ENCODE measurements at regions not wholly inside any gene's neighbourhood (a gene's known extent, or its start where the extent isn't known, plus 50 kb on each side); places are given as distances from the start of the nearest gene placed in this dataset.

DNA sequence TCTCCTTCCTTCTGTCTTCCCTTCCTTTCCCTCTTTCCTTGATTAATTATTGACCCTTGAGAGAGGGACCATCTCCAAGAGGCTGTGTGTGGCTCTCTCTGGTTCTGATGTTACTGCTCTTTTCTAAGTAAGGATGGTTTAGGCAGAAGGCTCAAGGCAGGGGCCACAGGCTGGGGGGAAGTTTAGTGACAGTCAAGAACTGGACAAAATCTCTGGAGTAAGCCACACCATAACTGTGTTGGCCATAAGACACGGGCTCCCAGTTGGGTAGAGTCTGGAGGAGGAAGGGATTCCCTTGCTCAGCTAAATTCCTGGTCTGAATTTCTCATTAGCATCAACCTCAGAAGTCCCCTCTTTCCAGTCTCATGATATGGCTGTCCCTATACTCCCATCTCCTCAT, 74.7 kb downstream of the BUD13 start:
- no peaks in the 10 kb centered on the region for H3K9me3 ChIP-seq
- no peak overlapping the region for H3K27ac ChIP-seq
- H3K27me3 ChIP-seq: peaks cover 23% of the 10 kb centered on the region
- no peak for ATAC-seq
- TF ChIP-seq EP300 (IDR thresholded peaks at IDR 0.05): no peak
- TF ChIP-seq, protein P1, sequence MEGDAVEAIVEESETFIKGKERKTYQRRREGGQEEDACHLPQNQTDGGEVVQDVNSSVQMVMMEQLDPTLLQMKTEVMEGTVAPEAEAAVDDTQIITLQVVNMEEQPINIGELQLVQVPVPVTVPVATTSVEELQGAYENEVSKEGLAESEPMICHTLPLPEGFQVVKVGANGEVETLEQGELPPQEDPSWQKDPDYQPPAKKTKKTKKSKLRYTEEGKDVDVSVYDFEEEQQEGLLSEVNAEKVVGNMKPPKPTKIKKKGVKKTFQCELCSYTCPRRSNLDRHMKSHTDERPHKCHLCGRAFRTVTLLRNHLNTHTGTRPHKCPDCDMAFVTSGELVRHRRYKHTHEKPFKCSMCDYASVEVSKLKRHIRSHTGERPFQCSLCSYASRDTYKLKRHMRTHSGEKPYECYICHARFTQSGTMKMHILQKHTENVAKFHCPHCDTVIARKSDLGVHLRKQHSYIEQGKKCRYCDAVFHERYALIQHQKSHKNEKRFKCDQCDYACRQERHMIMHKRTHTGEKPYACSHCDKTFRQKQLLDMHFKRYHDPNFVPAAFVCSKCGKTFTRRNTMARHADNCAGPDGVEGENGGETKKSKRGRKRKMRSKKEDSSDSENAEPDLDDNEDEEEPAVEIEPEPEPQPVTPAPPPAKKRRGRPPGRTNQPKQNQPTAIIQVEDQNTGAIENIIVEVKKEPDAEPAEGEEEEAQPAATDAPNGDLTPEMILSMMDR (IDR thresholded peaks at IDR 0.05): no peak
- TF ChIP-seq POLR2A (IDR thresholded peaks at IDR 0.05): no peak
- no peak for TF ChIP-seq POLR2AphosphoS5 (IDR thresholded peaks at IDR 0.05)
- no peaks in the 10 kb centered on the region for H3K4me1 ChIP-seq
- 88% methylated on average over 1 of the region's 1 CpG; no CpG with 5 or more reads in 1 of the 2 donors for WGBS, 2 donors (ENCODE audit: low coverage in 1 of 2)
- H3K36me3 ChIP-seq: no peaks in the 10 kb centered on the region
- no peak overlapping the region for H3K4me3 ChIP-seq

DNA sequence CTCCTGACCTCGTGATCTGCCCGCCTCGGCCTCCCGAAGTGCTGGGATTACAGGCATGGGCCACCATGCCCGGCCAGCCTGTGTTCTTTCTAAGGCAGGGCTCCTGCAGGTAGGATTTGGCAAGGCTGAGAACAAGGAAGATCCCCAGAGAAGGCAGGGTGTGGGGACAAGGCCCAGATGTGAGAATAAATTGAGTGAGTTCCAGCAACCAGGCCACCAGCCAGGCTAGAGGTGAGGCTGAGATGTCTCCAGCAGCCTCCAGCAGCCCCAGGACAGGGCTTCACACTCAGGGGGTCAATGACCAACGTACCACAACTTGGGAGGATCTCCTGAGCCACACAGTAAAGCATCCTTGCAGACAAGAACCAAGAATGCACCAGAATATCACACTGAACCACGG, 75.1 kb downstream of the BUD13 start:
- Histone ChIP-seq H3K4me1 (no peaks in the 10 kb centered on the region), H3K27ac (no peak overlapping the region), H3K4me3 (no peak overlapping the region), H3K9me3 (no peaks in the 10 kb centered on the region), H3K36me3 (no peaks in the 10 kb centered on the region), H3K27me3 (peaks cover 26% of the 10 kb centered on the region)
- 67 to 75% methylated on average over 1 to 2 of the region's 7 CpGs for WGBS, 2 donors (ENCODE audit: low coverage in 1 of 2)
- no peak for ATAC-seq
- TF ChIP-seq, protein P1 (IDR thresholded peaks at IDR 0.05): no peak
- TF ChIP-seq EP300 (IDR thresholded peaks at IDR 0.05) (no peak), POLR2A (IDR thresholded peaks at IDR 0.05) (no peak), POLR2AphosphoS5 (IDR thresholded peaks at IDR 0.05) (no peak)

DNA sequence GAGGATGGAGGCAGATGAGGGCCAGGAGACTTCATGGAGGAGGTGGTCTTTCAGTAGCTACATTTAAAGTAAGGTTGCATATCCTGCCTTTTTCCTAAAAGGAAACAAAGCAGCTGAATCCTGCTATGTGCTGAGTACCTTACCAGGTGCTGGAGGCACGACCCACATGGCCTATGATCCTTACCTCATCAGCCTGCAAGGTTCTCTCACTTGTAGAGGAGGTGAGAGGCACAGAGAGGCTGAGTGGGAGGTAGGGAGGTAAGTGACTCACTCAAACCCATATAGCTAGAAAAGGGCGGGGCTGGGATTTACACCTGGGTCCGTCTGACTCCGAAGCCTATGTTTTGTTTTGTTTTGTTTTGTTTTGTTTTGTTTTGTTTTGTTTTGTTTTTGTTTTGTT, 75.8 kb downstream of the BUD13 start:
- WGBS, 2 donors (ENCODE audit: low coverage in 1 of 2): 84% methylated on average over 3 of the region's 4 CpGs; no CpG with 5 or more reads in 1 of the 2 donors
- TF ChIP-seq, protein P1 (IDR thresholded peaks at IDR 0.05): no peak
- TF ChIP-seq EP300 (IDR thresholded peaks at IDR 0.05) (no peak), POLR2A (IDR thresholded peaks at IDR 0.05) (no peak), POLR2AphosphoS5 (IDR thresholded peaks at IDR 0.05) (no peak)
- Histone ChIP-seq H3K27me3 (peaks cover 31% of the 10 kb centered on the region), H3K9me3 (no peaks in the 10 kb centered on the region), H3K36me3 (no peaks in the 10 kb centered on the region), H3K4me1 (no peaks in the 10 kb centered on the region), H3K27ac (no peak overlapping the region), H3K4me3 (no peak overlapping the region)
- no peak for ATAC-seq

DNA sequence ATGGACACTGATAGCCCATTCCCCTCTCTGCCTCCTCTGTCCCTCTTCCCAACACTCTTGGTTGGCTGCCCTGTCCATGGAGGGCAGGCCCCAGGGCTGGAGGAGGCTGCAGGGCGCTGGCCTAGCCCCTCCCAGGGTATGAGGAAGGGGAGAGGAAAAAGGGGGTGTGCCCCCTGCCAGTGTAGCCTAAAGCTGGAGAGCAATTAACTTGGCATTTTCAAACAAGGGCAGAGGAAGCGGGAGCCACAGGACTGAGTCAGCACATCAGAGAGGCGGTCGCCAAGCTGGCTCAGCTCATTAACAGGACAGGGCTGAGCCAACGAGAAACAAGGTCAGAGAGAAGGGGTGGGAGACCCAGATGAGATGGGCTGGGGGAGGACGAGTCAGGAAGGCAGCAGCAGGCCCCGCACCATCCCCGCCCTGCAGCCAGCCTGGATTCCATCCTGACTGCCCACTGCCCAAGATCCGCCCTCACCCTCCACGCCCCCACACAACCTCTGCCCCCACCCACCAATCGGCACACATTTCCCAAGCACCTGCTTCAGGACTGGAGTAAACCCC, 76.3 kb downstream of the BUD13 start:
- H3K27me3 ChIP-seq: peaks cover 37% of the 10 kb centered on the region
- WGBS, 2 donors (ENCODE audit: low coverage in 1 of 2): 55% methylated on average over 5 of the region's 11 CpGs; no CpG with 5 or more reads in 1 of the 2 donors
- TF ChIP-seq EP300 (IDR thresholded peaks at IDR 0.05) (no peak), POLR2A (IDR thresholded peaks at IDR 0.05) (no peak), POLR2AphosphoS5 (IDR thresholded peaks at IDR 0.05) (no peak)
- TF ChIP-seq, protein P1 (IDR thresholded peaks at IDR 0.05): no peak
- H3K9me3 ChIP-seq: no peaks in the 10 kb centered on the region
- H3K4me3 ChIP-seq: no peak overlapping the region
- H3K36me3 ChIP-seq: no peaks in the 10 kb centered on the region
- no peak for ATAC-seq
- no peaks in the 10 kb centered on the region for H3K4me1 ChIP-seq
- H3K27ac ChIP-seq: no peak overlapping the region

DNA sequence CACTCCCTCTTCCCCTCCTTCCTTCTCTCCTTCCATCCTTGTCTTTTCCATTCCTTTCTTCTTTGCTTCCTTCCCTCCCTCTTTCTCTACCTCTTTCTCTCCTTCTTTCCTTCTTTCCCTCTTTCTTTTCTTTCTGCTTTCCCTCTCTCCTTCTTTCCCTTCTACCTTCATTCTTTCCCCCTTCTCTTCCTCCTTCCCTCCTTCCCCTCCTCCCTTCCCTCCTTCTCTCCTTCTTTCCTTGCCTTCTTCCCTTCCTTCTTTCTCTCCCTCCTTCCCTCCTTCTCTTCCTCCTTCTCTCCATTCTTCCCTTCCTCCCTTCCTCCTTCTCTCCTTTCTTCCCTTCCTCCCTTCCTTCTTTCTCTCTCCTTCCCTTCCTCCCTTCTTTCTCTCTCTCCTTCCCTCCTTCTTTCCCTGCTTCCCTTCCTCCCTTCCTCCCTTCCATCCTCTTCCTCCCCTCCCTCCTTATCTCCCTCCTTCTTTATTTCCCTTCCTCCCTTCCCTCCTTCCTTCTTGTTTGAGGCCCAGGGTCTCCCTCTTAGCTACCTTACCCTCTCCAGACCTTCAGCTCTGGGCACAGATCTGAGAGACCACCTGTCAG, 77.0 kb downstream of the BUD13 start:
- no peak for TF ChIP-seq POLR2A (IDR thresholded peaks at IDR 0.05)
- Histone ChIP-seq H3K4me3 (no peak overlapping the region), H3K36me3 (no peaks in the 10 kb centered on the region), H3K4me1 (no peaks in the 10 kb centered on the region), H3K27me3 (peaks cover 37% of the 10 kb centered on the region), H3K27ac (no peak overlapping the region), H3K9me3 (no peaks in the 10 kb centered on the region)
- ATAC-seq: no peak

All from gastroesophageal sphincter (tissue), 4 donors.